Thymus (tissue), 11 donors: ENCODE measurements at regions not wholly inside any gene's neighbourhood (a gene's known extent, or its start where the extent isn't known, plus 50 kb on each side); places are given as distances from the start of the nearest gene placed in this dataset.
A peak's percentile ranks its signal among the peaks of the same experiment; 100 is the strongest.

Experiments used
- DNase-seq, 9 donors: peaks; one replicate each; pipeline ENCODE4 v3.0.0-alpha.2; 2013; ENCODE audit warnings: low spot score in 9 of 9, low read depth in 6 of 9, missing footprints in 1 of 9
- H3K27ac ChIP-seq, 2 donors: one replicate each; pipeline ENCODE4 v1.5.1; 2013; ENCODE audit warnings: control low read depth in 1 of 2, low read depth in 1 of 2, low read length in 1 of 2, mild to moderate bottlenecking in 1 of 2, moderate library complexity in 1 of 2
- H3K27me3 ChIP-seq, 2 donors: one replicate each; pipeline ENCODE4 v1.5.1; 2013; ENCODE audit warnings: low read length in 1 of 2; ENCODE audit not compliant: control insufficient read depth in 2 of 2, insufficient read depth in 1 of 2
- H3K36me3 ChIP-seq, 2 donors: one replicate each; pipeline ENCODE4 v1.5.1; 2013; ENCODE audit warnings: low read length in 1 of 2, mild to moderate bottlenecking in 1 of 2, moderate library complexity in 1 of 2; ENCODE audit not compliant: control insufficient read depth in 2 of 2, insufficient read depth in 2 of 2
- H3K4me1 ChIP-seq, 2 donors: one replicate each; pipeline ENCODE4 v1.5.1; 2013; ENCODE audit warnings: low read length in 2 of 2; ENCODE audit not compliant: control insufficient read depth in 2 of 2, insufficient read depth in 2 of 2
- H3K4me3 ChIP-seq, 2 donors: one replicate each; pipeline ENCODE4 v1.5.1; 2013; ENCODE audit warnings: low read length in 2 of 2, control low read depth in 1 of 2, mild to moderate bottlenecking in 1 of 2
- H3K9me3 ChIP-seq, 2 donors: one replicate each; pipeline ENCODE4 v1.5.1; 2013; ENCODE audit warnings: low read length in 1 of 2, mild to moderate bottlenecking in 1 of 2; ENCODE audit not compliant: control insufficient read depth in 2 of 2, insufficient read depth in 1 of 2
- WGBS: extraction: QIAGEN DNeasy Blood & Tissue Kit; methylation state at CpG from one replicate; pipeline ENCODE4 v1.1.7; 2013; 5-methylcytosine and 5-hydroxymethylcytosine counted together
- donor health status: healthy.

DNA sequence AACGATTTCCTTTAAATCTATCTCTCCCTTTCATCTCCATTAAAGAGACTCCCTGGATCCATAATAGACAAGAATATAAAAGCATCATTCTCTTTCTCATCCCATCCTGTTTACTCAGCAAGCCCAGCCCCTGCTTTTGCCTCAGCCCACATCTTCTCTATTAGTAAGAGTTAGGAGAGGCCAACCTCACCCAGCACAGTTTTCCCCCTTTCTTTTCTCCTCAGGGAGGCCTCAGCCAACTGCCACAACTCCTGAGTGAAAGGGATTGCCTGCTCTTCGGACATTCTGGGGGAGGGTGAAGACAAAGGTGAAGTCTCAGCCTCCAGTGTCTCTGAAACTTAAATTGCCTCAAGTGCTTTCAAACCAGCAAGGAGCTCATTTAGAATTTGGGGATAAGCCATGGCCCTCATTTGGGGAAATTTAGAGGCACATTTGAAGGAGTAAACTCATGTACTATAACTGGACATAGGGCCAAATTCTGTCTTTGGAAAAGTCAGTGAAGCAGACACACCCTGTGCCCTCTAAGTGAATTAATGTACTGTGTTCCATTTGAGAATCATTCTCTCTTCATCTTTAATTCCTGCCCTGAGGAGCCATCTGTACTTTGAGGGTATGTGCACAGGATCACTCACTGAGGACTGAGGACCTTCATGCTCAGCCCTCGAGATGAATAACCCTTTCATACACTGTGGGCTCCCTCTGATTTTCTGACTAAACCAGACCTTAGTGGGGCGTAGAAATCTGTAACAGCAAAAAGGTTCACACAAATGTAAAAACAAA, 82.5 kb downstream of the SOX2 start:
- Histone ChIP-seq H3K9me3 (no peaks in the 10 kb centered on the region), H3K36me3 (no peaks in the 10 kb centered on the region), H3K27me3 (no peaks in the 10 kb centered on the region), H3K4me3 (no peak overlapping the region), H3K4me1 (no peaks in the 10 kb centered on the region), H3K27ac (no peak overlapping the region)
- DNase-seq, result no peak
- 87% methylated on average over 4 of the region's 4 CpGs for WGBS

DNA sequence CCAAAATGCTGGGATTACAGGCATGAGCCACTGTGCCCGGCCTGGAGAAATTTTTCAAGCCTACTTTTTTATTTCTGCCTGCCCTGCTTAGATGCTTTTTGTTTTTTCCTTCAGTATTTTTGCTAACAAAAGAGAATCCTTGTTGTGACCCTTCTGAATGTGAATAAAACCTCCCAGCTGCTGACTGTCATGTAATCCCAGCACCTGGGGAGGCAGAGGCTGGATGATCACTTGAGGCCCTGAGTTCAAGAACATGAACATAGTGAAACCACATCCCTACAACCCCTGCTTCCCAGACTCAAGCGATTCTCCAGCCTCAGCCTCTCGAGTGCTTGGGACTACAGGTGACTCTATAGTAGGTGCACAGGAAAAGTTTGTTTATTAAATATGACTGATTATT, 84.9 kb downstream of the SOX2 start:
- Histone ChIP-seq H3K27me3 (no peaks in the 10 kb centered on the region), H3K4me3 (no peak overlapping the region), H3K36me3 (no peaks in the 10 kb centered on the region), H3K9me3 (no peaks in the 10 kb centered on the region), H3K4me1 (no peaks in the 10 kb centered on the region), H3K27ac (no peak overlapping the region)
- DNase-seq, result no peak
- 92% methylated on average over 3 of the region's 3 CpGs for WGBS

DNA sequence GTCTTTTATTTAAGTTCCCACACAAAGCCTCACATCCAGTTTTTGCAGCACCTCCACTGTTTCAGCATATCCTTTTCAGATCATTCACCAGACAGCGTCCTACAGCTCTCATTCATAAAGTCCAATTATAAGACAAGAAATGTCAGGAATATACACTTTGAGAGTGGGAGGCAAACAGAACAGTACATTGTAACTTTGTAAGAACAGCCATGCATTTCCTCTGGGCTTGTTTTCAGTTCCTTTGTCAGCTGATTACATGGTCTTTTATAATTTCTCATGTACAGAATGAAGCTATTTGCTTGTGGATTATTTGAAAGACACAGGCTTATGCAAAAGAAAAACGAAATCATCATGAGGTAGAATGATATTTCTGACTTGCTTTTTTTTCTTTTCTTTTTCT, 85.7 kb downstream of the SOX2 start:
- Histone ChIP-seq H3K4me3 (no peak overlapping the region), H3K27ac (no peak overlapping the region), H3K4me1 (no peaks in the 10 kb centered on the region), H3K36me3 (no peaks in the 10 kb centered on the region), H3K27me3 (no peaks in the 10 kb centered on the region), H3K9me3 (no peaks in the 10 kb centered on the region)
- WGBS, result 75% methylated on average over 2 of the region's 2 CpGs
- no peak for DNase-seq

GRCh38 chr3:181805703-181806102, 94.0 kb downstream of the SOX2 start:
- WGBS, result 94% methylated on average over 2 of the region's 2 CpGs
- DNase-seq, result no peak
- H3K4me3 ChIP-seq, result no peak overlapping the region

DNA sequence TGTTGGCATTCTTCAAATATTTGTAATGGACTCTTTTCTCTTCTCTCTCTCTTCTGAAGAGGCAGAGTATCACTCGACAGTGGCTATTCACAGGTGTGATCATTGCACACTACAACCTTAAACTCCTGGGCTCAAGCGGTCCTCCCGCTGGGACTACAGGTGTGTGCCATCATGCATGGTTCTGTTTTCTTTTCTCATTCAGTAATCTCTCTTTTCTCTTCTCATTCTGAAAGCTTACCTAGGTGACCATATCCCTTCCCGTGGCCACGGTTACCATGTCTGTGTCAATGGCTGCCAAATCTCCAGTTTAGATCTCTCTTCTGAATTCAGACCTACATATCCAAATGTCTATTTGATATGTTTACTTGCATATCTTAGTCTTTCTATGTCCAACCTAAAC, 96.3 kb downstream of the SOX2 start:
- Histone ChIP-seq H3K36me3 (no peaks in the 10 kb centered on the region), H3K27ac (no peak overlapping the region), H3K4me3 (no peak overlapping the region), H3K4me1 (no peaks in the 10 kb centered on the region), H3K27me3 (no peaks in the 10 kb centered on the region), H3K9me3 (no peaks in the 10 kb centered on the region)
- 97% methylated on average over 5 of the region's 5 CpGs for WGBS
- no peak for DNase-seq

More at GRCh38 chr3:181805703-181806102, 94.0 kb downstream of the SOX2 start:
- H3K4me1 ChIP-seq, result no peaks in the 10 kb centered on the region
- H3K27ac ChIP-seq, result no peak overlapping the region
- H3K36me3 ChIP-seq, result no peaks in the 10 kb centered on the region
- no peaks in the 10 kb centered on the region for H3K27me3 ChIP-seq
- no peaks in the 10 kb centered on the region for H3K9me3 ChIP-seq

- Histone ChIP-seq H3K4me1 (no peaks in the 10 kb centered on the region), H3K4me3 (no peak overlapping the region), H3K36me3 (no peaks in the 10 kb centered on the region), H3K27me3 (no peaks in the 10 kb centered on the region), H3K27ac (no peak overlapping the region), H3K9me3 (no peaks in the 10 kb centered on the region)
- DNase-seq, result no peak
- WGBS, result 94% methylated on average over 4 of the region's 4 CpGs
These were observed 112.0 kb downstream of the SOX2 start for GRCh38 chr3:181823716-181824115.

DNA sequence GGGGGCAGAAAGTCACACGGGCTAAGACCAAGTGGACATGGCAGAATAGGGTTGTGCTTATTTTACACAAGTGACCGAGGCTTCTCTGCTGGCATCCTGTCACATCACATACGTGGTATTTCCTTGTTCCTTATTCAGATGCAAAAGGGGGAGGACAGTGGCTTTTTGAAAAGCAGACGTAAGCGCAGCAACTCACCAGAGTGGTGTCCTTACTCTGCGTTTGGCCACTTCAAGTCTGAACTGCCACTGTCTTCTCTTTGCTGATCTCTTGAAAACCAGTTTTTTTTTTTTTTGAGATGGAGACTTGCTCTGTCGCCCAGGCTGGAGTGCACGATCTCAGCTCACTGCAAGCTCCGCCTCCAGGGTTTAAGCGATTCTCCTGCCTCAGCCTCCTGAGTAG, 113.2 kb downstream of the SOX2 start:
- 90% methylated on average over 10 of the region's 10 CpGs for WGBS
- DNase-seq, result no peak
- H3K4me1 ChIP-seq, result no peaks in the 10 kb centered on the region
- no peaks in the 10 kb centered on the region for H3K27me3 ChIP-seq
- no peak overlapping the region for H3K4me3 ChIP-seq
- H3K27ac ChIP-seq, result no peak overlapping the region
- H3K36me3 ChIP-seq, result no peaks in the 10 kb centered on the region
- no peaks in the 10 kb centered on the region for H3K9me3 ChIP-seq

DNA sequence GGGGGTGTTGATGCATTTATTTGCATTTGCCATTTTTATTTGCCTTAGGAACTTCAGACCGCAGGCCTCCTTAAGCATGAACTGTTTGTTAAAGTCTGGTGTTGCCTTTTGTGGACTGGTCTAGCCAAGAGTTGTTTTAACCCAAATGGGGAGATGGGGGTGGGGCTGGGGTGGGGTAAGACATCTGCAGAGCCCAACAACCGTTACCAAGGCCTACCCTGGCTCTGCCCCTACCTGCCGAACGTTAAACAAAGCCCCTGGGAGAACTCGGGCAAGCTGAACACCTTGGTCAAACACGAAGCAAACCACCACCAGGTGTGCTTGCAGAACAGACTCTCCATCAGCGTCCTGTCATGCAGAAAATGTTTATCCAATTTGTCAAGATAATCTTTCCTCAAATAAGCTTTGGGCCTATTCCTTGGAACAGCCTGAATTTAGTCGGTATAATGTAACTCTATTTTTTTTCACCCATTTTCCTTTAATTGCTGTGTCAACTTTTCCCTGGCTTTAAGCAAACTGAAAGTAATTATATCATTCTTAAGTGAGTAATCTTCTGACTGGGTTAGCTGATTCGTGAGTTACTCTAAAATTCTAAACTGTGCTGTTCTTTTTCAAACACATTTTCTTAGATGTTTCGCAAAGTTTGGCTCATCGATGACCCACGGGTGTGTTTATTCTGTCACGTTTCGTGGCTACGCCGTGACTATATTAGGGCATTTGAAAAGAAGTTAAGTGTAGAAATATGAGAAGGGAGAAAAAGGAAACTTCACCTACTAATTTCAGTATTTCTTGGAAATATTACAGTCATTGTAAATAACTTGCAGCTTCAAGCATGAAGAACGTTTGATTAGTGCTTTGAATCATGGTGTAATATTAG, 127.6 kb downstream of the SOX2 start:
- Histone ChIP-seq H3K4me1 (no peaks in the 10 kb centered on the region), H3K9me3 (no peaks in the 10 kb centered on the region), H3K36me3 (no peaks in the 10 kb centered on the region), H3K27ac (peak overlapping the region in 1 of 2 donors; percentile 40), H3K27me3 (no peaks in the 10 kb centered on the region), H3K4me3 (no peak overlapping the region)
- no peak for DNase-seq
- 83% methylated on average over 17 of the region's 17 CpGs for WGBS

GRCh38 chr3:181839916-181840297, 128.2 kb downstream of the SOX2 start:
- H3K4me3 ChIP-seq, result no peak overlapping the region
- peak overlapping the region; percentile 11 to 18 for H3K27ac ChIP-seq
- 94% methylated on average over 3 of the region's 3 CpGs for WGBS
- no peaks in the 10 kb centered on the region for H3K27me3 ChIP-seq
- H3K36me3 ChIP-seq, result no peaks in the 10 kb centered on the region
- no peaks in the 10 kb centered on the region for H3K4me1 ChIP-seq
- DNase-seq, result no peak
- H3K9me3 ChIP-seq, result no peaks in the 10 kb centered on the region
